HG02884 (cell line): ENCODE measurements at regions not wholly inside any gene's neighbourhood (a gene's known extent, or its start where the extent isn't known, plus 50 kb on each side); places are given as distances from the start of the nearest gene placed in this dataset.
A peak's percentile ranks its signal among the peaks of the same experiment; 100 is the strongest.

Source experiments
- ATAC-seq: cut with Tn5 transposase; IDR thresholded peaks from one replicate; pipeline ENCODE4 v1.9.1; 2021; ENCODE audit warnings: mild to moderate bottlenecking, moderate library complexity; ENCODE audit not compliant: unreplicated experiment

- ATAC-seq: peak; percentile 90
Measured at GRCh38 chr3:106206146-106206545, 337.3 kb upstream of the CBLB start.

- ATAC-seq: no peak
Measured at GRCh38 chr3:106206613-106207012, 337.8 kb upstream of the CBLB start.

- ATAC-seq: no peak
Measured at GRCh38 chr3:106208251-106208650, 339.4 kb upstream of the CBLB start.

- ATAC-seq: no peak
Measured at GRCh38 chr3:106208967-106209366, 340.2 kb upstream of the CBLB start.

GRCh38 chr3:106209482-106209881, 340.7 kb upstream of the CBLB start:
- no peak for ATAC-seq

GRCh38 chr3:106210923-106211322, 342.1 kb upstream of the CBLB start:
- no peak for ATAC-seq

- no peak for ATAC-seq
Measured at GRCh38 chr3:106212665-106213222, 343.9 kb upstream of the CBLB start.

GRCh38 chr3:106213954-106214353, 345.1 kb upstream of the CBLB start:
- no peak for ATAC-seq

GRCh38 chr3:106214641-106215040, 345.8 kb upstream of the CBLB start:
- ATAC-seq: no peak

- no peak for ATAC-seq
Measured at GRCh38 chr3:106215047-106215446, 346.2 kb upstream of the CBLB start.

- no peak for ATAC-seq
Measured at GRCh38 chr3:106217745-106218144, 348.9 kb upstream of the CBLB start.

GRCh38 chr3:106227068-106227467, 358.3 kb upstream of the CBLB start:
- ATAC-seq: no peak

- no peak for ATAC-seq
Measured at GRCh38 chr3:106228271-106228670, 359.5 kb upstream of the CBLB start.

- ATAC-seq: no peak
Measured at GRCh38 chr3:106229495-106230278, 360.9 kb upstream of the CBLB start.

GRCh38 chr3:106231086-106231485, 362.3 kb upstream of the CBLB start:
- ATAC-seq: no peak

GRCh38 chr3:106232956-106233355, 364.1 kb upstream of the CBLB start:
- no peak for ATAC-seq

GRCh38 chr3:106239195-106239697, 370.4 kb upstream of the CBLB start:
- ATAC-seq: no peak

GRCh38 chr3:106241593-106241992, 372.8 kb upstream of the CBLB start:
- no peak for ATAC-seq

- peak; percentile 74 for ATAC-seq
Measured at GRCh38 chr3:106242781-106243180, 374.0 kb upstream of the CBLB start.

- ATAC-seq: no peak
Measured at GRCh38 chr3:106245400-106245799, 376.6 kb upstream of the CBLB start.

- no peak for ATAC-seq
Measured at GRCh38 chr3:106247902-106248684, 379.3 kb upstream of the CBLB start.

GRCh38 chr3:106249159-106249558, 380.3 kb upstream of the CBLB start:
- no peak for ATAC-seq
